Activated CD4-positive, alpha-beta memory T cell treated with anti-CD3 and anti-CD28 coated beads for 36 hours (primary cell): ENCODE measurements at regions not wholly inside any gene's neighbourhood (a gene's known extent, or its start where the extent isn't known, plus 50 kb on each side); places are given as distances from the start of the nearest gene placed in this dataset.

Experiments used
- CTCF ChIA-PET: fragments of 350-600 bp; sonication (Branson Sonifier 250); formaldehyde crosslinking; loops from one replicate; lab custom pipeline; 2021; ENCODE audit warnings: antibody characterized with exemption, inconsistent platforms; lab: Charles Lee
- POLR2A ChIA-PET: fragments of 350-600 bp; sonication (Branson Sonifier 250); formaldehyde crosslinking; loops from one replicate; lab custom pipeline; 2021; ENCODE audit warnings: antibody characterized with exemption; lab: Charles Lee
- DNase-seq: peaks from one replicate; pipeline ENCODE4 v3.0.0-alpha.2; 2020
- H3K27ac Mint-ChIP-seq: one replicate; pipeline ENCODE4 v1.8.0; 2021; ENCODE audit warnings: mixed read lengths
- H3K27me3 Mint-ChIP-seq: one replicate; pipeline ENCODE4 v1.8.0; 2021; ENCODE audit warnings: mixed read lengths
- H3K36me3 Mint-ChIP-seq: one replicate; pipeline ENCODE4 v1.8.0; 2021; ENCODE audit warnings: mixed read lengths
- H3K4me1 Mint-ChIP-seq: one replicate; pipeline ENCODE4 v1.8.0; 2021; ENCODE audit warnings: low read depth, mixed read lengths
- H3K4me3 Mint-ChIP-seq: one replicate; pipeline ENCODE4 v1.8.0; 2021; ENCODE audit warnings: mild to moderate bottlenecking, mixed read lengths
- H3K9me3 Mint-ChIP-seq: one replicate; pipeline ENCODE4 v1.8.0; 2021; ENCODE audit warnings: mixed read lengths
- intact Hi-C: fragments of 100-400 bp; cut with micrococcal nuclease; formaldehyde crosslinking; loops from one replicate; pipeline ENCODE4 v1.15.1; 2023

- Mint-ChIP-seq H3K27ac (no peak overlapping the region), H3K4me1 (no peaks in the 10 kb centered on the region), H3K9me3 (no peaks in the 10 kb centered on the region), H3K4me3 (no peak overlapping the region), H3K36me3 (no peaks in the 10 kb centered on the region), H3K27me3 (peaks cover 9% of the 10 kb centered on the region)
- ChIA-PET POLR2A (no interaction called here), CTCF (no interaction called here)
- no peak for DNase-seq
- intact Hi-C loops = no loop called here
Measured at GRCh38 chr11:110038201-110038600, 55.0 kb upstream of the ZC3H12C start.
